HL-60 (cell line): ENCODE measurements at regions not wholly inside any gene's neighbourhood (a gene's known extent, or its start where the extent isn't known, plus 50 kb on each side); places are given as distances from the start of the nearest gene placed in this dataset.

Experiments
- GABPA ChIP-seq: IDR thresholded peaks from 2 replicates; pipeline ENCODE4 v1.6.1; 2012; ENCODE audit warnings: low read depth
- SPI1 ChIP-seq: IDR thresholded peaks from 2 replicates; pipeline ENCODE4 v1.6.1; 2012; ENCODE audit warnings: low read depth, mild to moderate bottlenecking, borderline replicate concordance
- TF ChIP-seq, protein P1 (sequence below): IDR thresholded peaks from one replicate; pipeline ENCODE4 v1.5.1; 2011; ENCODE audit warnings: low read length, control low read depth, inconsistent platforms; ENCODE audit not compliant: insufficient read depth

DNA sequence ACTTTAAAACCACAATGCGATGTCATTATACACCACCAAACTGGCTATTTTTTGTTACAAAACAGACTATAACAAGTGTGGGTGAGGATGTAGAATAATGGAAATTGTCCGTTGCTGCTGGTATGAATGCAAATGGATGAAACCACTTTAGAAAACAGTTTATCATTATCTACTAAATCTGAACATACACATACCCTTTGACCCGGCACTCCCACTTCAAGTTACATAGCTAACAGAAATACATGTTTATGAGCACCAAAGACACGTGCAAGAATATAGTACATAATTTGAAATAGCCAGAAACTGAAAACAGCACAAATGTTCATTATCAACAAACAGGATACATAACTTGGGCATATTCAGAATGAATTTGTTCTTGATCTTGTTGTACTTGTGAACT, 206.4 kb upstream of the CHAC2 start:
- TF ChIP-seq, protein P1, sequence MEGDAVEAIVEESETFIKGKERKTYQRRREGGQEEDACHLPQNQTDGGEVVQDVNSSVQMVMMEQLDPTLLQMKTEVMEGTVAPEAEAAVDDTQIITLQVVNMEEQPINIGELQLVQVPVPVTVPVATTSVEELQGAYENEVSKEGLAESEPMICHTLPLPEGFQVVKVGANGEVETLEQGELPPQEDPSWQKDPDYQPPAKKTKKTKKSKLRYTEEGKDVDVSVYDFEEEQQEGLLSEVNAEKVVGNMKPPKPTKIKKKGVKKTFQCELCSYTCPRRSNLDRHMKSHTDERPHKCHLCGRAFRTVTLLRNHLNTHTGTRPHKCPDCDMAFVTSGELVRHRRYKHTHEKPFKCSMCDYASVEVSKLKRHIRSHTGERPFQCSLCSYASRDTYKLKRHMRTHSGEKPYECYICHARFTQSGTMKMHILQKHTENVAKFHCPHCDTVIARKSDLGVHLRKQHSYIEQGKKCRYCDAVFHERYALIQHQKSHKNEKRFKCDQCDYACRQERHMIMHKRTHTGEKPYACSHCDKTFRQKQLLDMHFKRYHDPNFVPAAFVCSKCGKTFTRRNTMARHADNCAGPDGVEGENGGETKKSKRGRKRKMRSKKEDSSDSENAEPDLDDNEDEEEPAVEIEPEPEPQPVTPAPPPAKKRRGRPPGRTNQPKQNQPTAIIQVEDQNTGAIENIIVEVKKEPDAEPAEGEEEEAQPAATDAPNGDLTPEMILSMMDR = no peak
- TF ChIP-seq SPI1 = no peak
- TF ChIP-seq GABPA = no peak
